OCI-LY1 (cell line): ENCODE measurements at regions not wholly inside any gene's neighbourhood (a gene's known extent, or its start where the extent isn't known, plus 50 kb on each side); places are given as distances from the start of the nearest gene placed in this dataset.

Experiments used
- H2AFZ ChIP-seq: fragments of 200-600 bp; sonication (generic), shearing (Covaris generic); 2 replicates; pipeline ENCODE4 v1.6.0; 2014; ENCODE audit warnings: antibody characterized with exemption, mild to moderate bottlenecking, low read length
- H3F3A ChIP-seq: fragments of 200-600 bp; sonication (generic), shearing (Covaris generic); 2 replicates; pipeline ENCODE4 v1.6.0; 2014; ENCODE audit warnings: mild to moderate bottlenecking, antibody characterized with exemption, low read length, moderate library complexity; ENCODE audit not compliant: insufficient read depth
- H3K27ac ChIP-seq: fragments of 200-600 bp; sonication (generic); 2 replicates; pipeline ENCODE4 v1.5.1; 2014; ENCODE audit warnings: low read length, mixed run types, mild to moderate bottlenecking, low read depth; ENCODE audit not compliant: poor library complexity, severe bottlenecking
- H3K27me3 ChIP-seq: fragments of 200-600 bp; sonication (generic); 2 replicates; pipeline ENCODE4 v1.6.0; 2014; ENCODE audit warnings: antibody characterized with exemption, mild to moderate bottlenecking, low read length, moderate library complexity; ENCODE audit not compliant: insufficient read depth
- H3K36me3 ChIP-seq: fragments of 200-600 bp; sonication (generic); 2 replicates; pipeline ENCODE4 v1.6.1; 2014; ENCODE audit warnings: mild to moderate bottlenecking, antibody characterized with exemption, low read length, moderate library complexity, mixed read lengths; ENCODE audit not compliant: insufficient read depth
- H3K4me1 ChIP-seq: fragments of 200-600 bp; sonication (generic); 2 replicates; pipeline ENCODE4 v1.5.1; 2014; ENCODE audit warnings: mild to moderate bottlenecking, low read length, moderate library complexity; ENCODE audit not compliant: insufficient read depth, severe bottlenecking
- H3K4me2 ChIP-seq: fragments of 200-600 bp; sonication (generic), shearing (Covaris generic); 2 replicates; pipeline ENCODE4 v1.6.1; 2014; ENCODE audit warnings: low read length
- H3K4me3 ChIP-seq: fragments of 200-600 bp; sonication (generic); 2 replicates; pipeline ENCODE4 v1.5.1; 2014; ENCODE audit warnings: low read length, low read depth, mild to moderate bottlenecking, mixed read lengths; ENCODE audit not compliant: poor library complexity, severe bottlenecking
- H3K79me2 ChIP-seq: fragments of 200-600 bp; shearing (Covaris generic); 2 replicates; pipeline ENCODE4 v1.6.1; 2016; ENCODE audit warnings: mixed run types, low read length, mixed read lengths; ENCODE audit not compliant: insufficient read depth
- H3K9ac ChIP-seq: fragments of 200-600 bp; sonication (generic), shearing (Covaris generic); 2 replicates; pipeline ENCODE4 v1.6.1; 2014; ENCODE audit warnings: mild to moderate bottlenecking, low read length, mixed read lengths
- H3K9me2 ChIP-seq: fragments of 200-600 bp; sonication (generic), shearing (Covaris generic); 2 replicates; pipeline ENCODE4 v1.6.1; 2014; ENCODE audit warnings: low read depth, mild to moderate bottlenecking, low read length, mixed read lengths
- H3K9me3 ChIP-seq: fragments of 200-600 bp; shearing (Covaris generic); 2 replicates; pipeline ENCODE4 v1.6.1; 2014; ENCODE audit warnings: low read length, mixed read lengths
- H4K20me1 ChIP-seq: fragments of 200-600 bp; sonication (generic), shearing (Covaris generic); 2 replicates; pipeline ENCODE4 v1.6.0; 2016; ENCODE audit warnings: mild to moderate bottlenecking, low read length; ENCODE audit not compliant: insufficient read depth
- EZH2 ChIP-seq: fragments of 200-600 bp; sonication (generic), shearing (Covaris generic); IDR thresholded peaks from 2 replicates; pipeline ENCODE4 v1.8.0; 2017; ENCODE audit warnings: borderline replicate concordance, mixed run types, mild to moderate bottlenecking, antibody characterized with exemption, low read length, moderate library complexity, mixed read lengths
- TF ChIP-seq, protein P1 (sequence below): fragments of 200-600 bp; sonication (generic), shearing (Covaris generic); IDR thresholded peaks from 2 replicates; pipeline ENCODE4 v1.5.1; 2017; ENCODE audit warnings: mild to moderate bottlenecking, antibody characterized with exemption, low read length, moderate library complexity, mixed read lengths

DNA sequence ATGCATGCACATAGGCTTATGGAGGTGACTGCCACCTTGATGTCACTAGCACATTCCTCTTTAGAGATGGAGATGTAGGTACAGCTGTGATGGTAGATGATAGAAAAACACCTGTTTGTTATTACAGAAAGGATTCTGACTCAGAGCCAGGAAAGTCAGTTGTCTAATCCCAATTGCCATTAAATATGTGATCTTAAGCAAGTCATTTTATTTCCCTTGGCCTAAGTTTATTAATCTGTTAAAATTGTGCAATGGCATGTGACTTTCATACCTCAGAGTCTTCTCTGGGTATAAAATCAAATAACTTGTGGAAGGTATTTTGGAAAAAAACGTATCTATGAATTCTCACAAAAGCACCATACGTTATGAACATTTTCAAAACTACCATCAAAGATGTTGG, 123.9 kb upstream of the BET1 start:
- no peak overlapping the region for H3K4me2 ChIP-seq
- no peaks in the 10 kb centered on the region for H3K79me2 ChIP-seq
- H3K36me3 ChIP-seq: no peaks in the 10 kb centered on the region
- H2AFZ ChIP-seq: no peak overlapping the region
- no peak for TF ChIP-seq EZH2
- TF ChIP-seq, protein P1, sequence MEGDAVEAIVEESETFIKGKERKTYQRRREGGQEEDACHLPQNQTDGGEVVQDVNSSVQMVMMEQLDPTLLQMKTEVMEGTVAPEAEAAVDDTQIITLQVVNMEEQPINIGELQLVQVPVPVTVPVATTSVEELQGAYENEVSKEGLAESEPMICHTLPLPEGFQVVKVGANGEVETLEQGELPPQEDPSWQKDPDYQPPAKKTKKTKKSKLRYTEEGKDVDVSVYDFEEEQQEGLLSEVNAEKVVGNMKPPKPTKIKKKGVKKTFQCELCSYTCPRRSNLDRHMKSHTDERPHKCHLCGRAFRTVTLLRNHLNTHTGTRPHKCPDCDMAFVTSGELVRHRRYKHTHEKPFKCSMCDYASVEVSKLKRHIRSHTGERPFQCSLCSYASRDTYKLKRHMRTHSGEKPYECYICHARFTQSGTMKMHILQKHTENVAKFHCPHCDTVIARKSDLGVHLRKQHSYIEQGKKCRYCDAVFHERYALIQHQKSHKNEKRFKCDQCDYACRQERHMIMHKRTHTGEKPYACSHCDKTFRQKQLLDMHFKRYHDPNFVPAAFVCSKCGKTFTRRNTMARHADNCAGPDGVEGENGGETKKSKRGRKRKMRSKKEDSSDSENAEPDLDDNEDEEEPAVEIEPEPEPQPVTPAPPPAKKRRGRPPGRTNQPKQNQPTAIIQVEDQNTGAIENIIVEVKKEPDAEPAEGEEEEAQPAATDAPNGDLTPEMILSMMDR: no peak
- no peaks in the 10 kb centered on the region for H3K9me3 ChIP-seq
- no peaks in the 10 kb centered on the region for H4K20me1 ChIP-seq
- no peaks in the 10 kb centered on the region for H3F3A ChIP-seq
- H3K9me2 ChIP-seq: no peaks in the 10 kb centered on the region
- H3K27ac ChIP-seq: no peak overlapping the region
- no peaks in the 10 kb centered on the region for H3K27me3 ChIP-seq
- no peaks in the 10 kb centered on the region for H3K4me1 ChIP-seq
- H3K4me3 ChIP-seq: no peak overlapping the region
- H3K9ac ChIP-seq: no peak overlapping the region

- no peak overlapping the region for H3K4me3 ChIP-seq
- TF ChIP-seq EZH2: no peak
- TF ChIP-seq, protein P1: no peak
- no peaks in the 10 kb centered on the region for H3K9me2 ChIP-seq
- H3K36me3 ChIP-seq: no peaks in the 10 kb centered on the region
- no peak overlapping the region for H2AFZ ChIP-seq
- H3K27me3 ChIP-seq: no peaks in the 10 kb centered on the region
- no peaks in the 10 kb centered on the region for H4K20me1 ChIP-seq
- H3K79me2 ChIP-seq: no peaks in the 10 kb centered on the region
- no peak overlapping the region for H3K4me2 ChIP-seq
- H3K4me1 ChIP-seq: no peaks in the 10 kb centered on the region
- H3F3A ChIP-seq: no peaks in the 10 kb centered on the region
- no peaks in the 10 kb centered on the region for H3K9me3 ChIP-seq
- no peak overlapping the region for H3K9ac ChIP-seq
- H3K27ac ChIP-seq: no peak overlapping the region
These were observed 125.4 kb upstream of the BET1 start for GRCh38 chr7:94129443-94130140.

DNA sequence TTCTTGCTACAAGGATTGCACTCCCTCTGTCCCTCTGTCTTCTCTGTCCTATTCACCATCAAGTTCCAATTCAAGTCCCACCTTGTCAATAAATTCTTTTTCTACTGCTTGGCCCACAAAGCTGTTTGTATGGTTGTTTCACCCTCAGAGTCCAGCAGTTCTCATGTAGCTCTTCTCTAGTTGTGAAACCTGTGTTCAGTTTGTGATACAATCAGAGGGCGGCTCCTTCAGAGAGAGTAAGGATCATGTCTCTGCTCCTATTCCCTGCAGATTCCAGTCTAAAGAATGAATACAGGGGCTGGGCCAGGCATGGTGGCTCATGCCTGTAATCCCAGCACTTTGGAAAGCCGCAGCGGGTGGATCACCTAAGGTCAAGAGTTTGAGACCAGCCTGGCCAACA, 126.6 kb upstream of the BET1 start:
- no peak overlapping the region for H3K27ac ChIP-seq

More for the DNA sequence above, 126.6 kb upstream of the BET1 start:
- Histone ChIP-seq H3K4me2 (no peak overlapping the region), H3K36me3 (no peaks in the 10 kb centered on the region), H4K20me1 (no peaks in the 10 kb centered on the region), H3F3A (no peaks in the 10 kb centered on the region), H3K27me3 (no peaks in the 10 kb centered on the region), H3K4me1 (no peaks in the 10 kb centered on the region), H3K9ac (no peak overlapping the region), H2AFZ (no peak overlapping the region), H3K9me2 (no peaks in the 10 kb centered on the region), H3K4me3 (no peak overlapping the region), H3K9me3 (no peaks in the 10 kb centered on the region), H3K79me2 (no peaks in the 10 kb centered on the region)
- TF ChIP-seq, protein P1: no peak
- no peak for TF ChIP-seq EZH2
